HepG2 (cell line): ENCODE measurements at regions not wholly inside any gene's neighbourhood (a gene's known extent, or its start where the extent isn't known, plus 50 kb on each side); places are given as distances from the start of the nearest gene placed in this dataset.

Source experiments
- CBX1 ChIP-seq: IDR thresholded peaks from one replicate; pipeline ENCODE4 v1.6.1; 2016; ENCODE audit warnings: antibody characterized with exemption, low read depth
- ERF ChIP-seq: IDR thresholded peaks from 2 replicates; pipeline ENCODE4 v1.6.1; 2018; ENCODE audit warnings: missing biosample characterization, missing genetic modification reagents
- GLI4 ChIP-seq: sonication (generic); formaldehyde crosslinking; IDR thresholded peaks from 2 replicates; pipeline ENCODE4 v1.5.1; 2020; ENCODE audit warnings: missing genetic modification reagents, mild to moderate bottlenecking, moderate library complexity, borderline replicate concordance
- MBD4 ChIP-seq: IDR thresholded peaks from 2 replicates; pipeline ENCODE4 v1.6.1; 2012; ENCODE audit warnings: low read length, inconsistent platforms, borderline replicate concordance
- PAX8 ChIP-seq: sonication (generic); formaldehyde crosslinking; IDR thresholded peaks from 2 replicates; pipeline ENCODE4 v1.8.0; 2022; ENCODE audit warnings: mild to moderate bottlenecking, missing genetic modification reagents, borderline replicate concordance
- ZNF530 ChIP-seq: sonication (generic); formaldehyde crosslinking; IDR thresholded peaks from 2 replicates; pipeline ENCODE4 v1.5.0; 2020; ENCODE audit warnings: low read depth, mild to moderate bottlenecking, missing genetic modification reagents
- TF ChIP-seq, protein P1 (sequence below): sonication (generic); formaldehyde crosslinking; IDR thresholded peaks from 2 replicates; pipeline ENCODE4 v1.5.0; 2020; ENCODE audit warnings: mild to moderate bottlenecking, missing genetic modification reagents, moderate library complexity
- TF ChIP-seq, protein P2 (sequence below): IDR thresholded peaks from 2 replicates; pipeline ENCODE4 v1.6.1; 2012; ENCODE audit warnings: low read depth, low read length, improper control_type of control experiment
- TF ChIP-seq, protein P3 (sequence below): sonication (generic); formaldehyde crosslinking; IDR thresholded peaks from 2 replicates; pipeline ENCODE4 v1.4.0; 2020; ENCODE audit warnings: missing genetic modification reagents
- TF ChIP-seq, protein P4 (sequence below): sonication (generic); formaldehyde crosslinking; conservative IDR thresholded peaks from 2 replicates; pipeline ENCODE4 v1.4.0; 2020; ENCODE audit warnings: missing genetic modification reagents

DNA sequence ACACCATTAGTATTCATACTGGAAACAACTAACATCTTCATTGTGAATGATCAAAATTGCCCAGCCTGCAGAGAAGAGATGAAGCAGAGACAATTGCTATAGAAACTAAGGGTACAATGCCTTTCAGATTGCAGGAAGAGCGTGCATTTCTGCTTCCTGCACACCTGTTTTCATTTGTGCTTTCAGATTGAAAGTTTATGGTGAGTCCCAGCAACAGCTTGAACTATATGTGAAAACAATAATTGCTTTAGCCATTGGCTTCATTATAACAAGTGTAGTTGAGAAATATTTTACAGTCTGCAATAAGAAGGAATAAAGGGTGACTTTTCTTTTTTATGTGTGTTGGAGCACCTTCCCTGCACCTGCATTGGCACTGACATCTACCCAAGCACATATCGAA, 136.3 kb downstream of the CD8B2 start:
- TF ChIP-seq PAX8 (CRISPR knock-in tag) (no peak), GLI4 (CRISPR knock-in tag) (no peak), MBD4 (no peak), ERF (CRISPR knock-in tag) (no peak), ZNF530 (CRISPR knock-in tag) (no peak), CBX1 (no peak)
- TF ChIP-seq, protein P1, sequence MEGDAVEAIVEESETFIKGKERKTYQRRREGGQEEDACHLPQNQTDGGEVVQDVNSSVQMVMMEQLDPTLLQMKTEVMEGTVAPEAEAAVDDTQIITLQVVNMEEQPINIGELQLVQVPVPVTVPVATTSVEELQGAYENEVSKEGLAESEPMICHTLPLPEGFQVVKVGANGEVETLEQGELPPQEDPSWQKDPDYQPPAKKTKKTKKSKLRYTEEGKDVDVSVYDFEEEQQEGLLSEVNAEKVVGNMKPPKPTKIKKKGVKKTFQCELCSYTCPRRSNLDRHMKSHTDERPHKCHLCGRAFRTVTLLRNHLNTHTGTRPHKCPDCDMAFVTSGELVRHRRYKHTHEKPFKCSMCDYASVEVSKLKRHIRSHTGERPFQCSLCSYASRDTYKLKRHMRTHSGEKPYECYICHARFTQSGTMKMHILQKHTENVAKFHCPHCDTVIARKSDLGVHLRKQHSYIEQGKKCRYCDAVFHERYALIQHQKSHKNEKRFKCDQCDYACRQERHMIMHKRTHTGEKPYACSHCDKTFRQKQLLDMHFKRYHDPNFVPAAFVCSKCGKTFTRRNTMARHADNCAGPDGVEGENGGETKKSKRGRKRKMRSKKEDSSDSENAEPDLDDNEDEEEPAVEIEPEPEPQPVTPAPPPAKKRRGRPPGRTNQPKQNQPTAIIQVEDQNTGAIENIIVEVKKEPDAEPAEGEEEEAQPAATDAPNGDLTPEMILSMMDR (CRISPR knock-in tag): no peak
- TF ChIP-seq, protein P2, sequence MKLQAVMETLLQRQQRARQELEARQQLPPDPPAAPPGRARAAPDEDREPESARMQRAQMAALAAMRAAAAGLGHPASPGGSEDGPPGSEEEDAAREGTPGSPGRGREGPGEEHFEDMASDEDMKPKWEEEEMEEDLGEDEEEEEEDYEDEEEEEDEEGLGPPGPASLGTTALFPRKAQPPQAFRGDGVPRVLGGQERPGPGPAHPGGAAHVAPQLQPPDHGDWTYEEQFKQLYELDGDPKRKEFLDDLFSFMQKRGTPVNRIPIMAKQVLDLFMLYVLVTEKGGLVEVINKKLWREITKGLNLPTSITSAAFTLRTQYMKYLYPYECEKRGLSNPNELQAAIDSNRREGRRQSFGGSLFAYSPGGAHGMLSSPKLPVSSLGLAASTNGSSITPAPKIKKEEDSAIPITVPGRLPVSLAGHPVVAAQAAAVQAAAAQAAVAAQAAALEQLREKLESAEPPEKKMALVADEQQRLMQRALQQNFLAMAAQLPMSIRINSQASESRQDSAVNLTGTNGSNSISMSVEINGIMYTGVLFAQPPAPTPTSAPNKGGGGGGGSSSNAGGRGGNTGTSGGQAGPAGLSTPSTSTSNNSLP: no peak
- TF ChIP-seq, protein P3, sequence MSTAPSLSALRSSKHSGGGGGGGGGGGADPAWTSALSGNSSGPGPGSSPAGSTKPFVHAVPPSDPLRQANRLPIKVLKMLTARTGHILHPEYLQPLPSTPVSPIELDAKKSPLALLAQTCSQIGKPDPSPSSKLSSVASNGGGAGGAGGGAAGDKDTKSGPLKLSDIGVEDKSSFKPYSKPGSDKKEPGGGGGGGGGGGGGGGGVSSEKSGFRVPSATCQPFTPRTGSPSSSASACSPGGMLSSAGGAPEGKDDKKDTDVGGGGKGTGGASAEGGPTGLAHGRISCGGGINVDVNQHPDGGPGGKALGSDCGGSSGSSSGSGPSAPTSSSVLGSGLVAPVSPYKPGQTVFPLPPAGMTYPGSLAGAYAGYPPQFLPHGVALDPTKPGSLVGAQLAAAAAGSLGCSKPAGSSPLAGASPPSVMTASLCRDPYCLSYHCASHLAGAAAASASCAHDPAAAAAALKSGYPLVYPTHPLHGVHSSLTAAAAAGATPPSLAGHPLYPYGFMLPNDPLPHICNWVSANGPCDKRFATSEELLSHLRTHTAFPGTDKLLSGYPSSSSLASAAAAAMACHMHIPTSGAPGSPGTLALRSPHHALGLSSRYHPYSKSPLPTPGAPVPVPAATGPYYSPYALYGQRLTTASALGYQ (CRISPR knock-in tag): no peak
- TF ChIP-seq, protein P4, sequence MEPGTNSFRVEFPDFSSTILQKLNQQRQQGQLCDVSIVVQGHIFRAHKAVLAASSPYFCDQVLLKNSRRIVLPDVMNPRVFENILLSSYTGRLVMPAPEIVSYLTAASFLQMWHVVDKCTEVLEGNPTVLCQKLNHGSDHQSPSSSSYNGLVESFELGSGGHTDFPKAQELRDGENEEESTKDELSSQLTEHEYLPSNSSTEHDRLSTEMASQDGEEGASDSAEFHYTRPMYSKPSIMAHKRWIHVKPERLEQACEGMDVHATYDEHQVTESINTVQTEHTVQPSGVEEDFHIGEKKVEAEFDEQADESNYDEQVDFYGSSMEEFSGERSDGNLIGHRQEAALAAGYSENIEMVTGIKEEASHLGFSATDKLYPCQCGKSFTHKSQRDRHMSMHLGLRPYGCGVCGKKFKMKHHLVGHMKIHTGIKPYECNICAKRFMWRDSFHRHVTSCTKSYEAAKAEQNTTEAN (CRISPR knock-in tag): no peak
